Heart left ventricle (tissue), 13 donors: ENCODE measurements at regions not wholly inside any gene's neighbourhood (a gene's known extent, or its start where the extent isn't known, plus 50 kb on each side); places are given as distances from the start of the nearest gene placed in this dataset.

Source experiments
- CTCF ChIP-seq, 12 donors: fragments of 200-600 bp; sonication (generic) in 4 of 12; IDR thresholded peaks; one replicate each; pipeline versions ENCODE4 v1.5.0 to v1.8.0; 2018 to 2022; ENCODE audit warnings: antibody characterized with exemption in 12 of 12, mild to moderate bottlenecking in 5 of 12
- POLR2A ChIP-seq, 2 donors: fragments of 450-650 bp; IDR thresholded peaks; one replicate each; pipeline ENCODE4 v1.6.1; 2017; ENCODE audit warnings: antibody characterized with exemption in 2 of 2, mild to moderate bottlenecking in 2 of 2, moderate library complexity in 2 of 2
- donor health status: ischemic (EF 13 %, LVEDD 7.1; RV severe dilation, severe dysfunction).
- donor health status: DM: no; HTN: yes; CAD: no.
- donor health status: DM: no; HTN: no; CAD: no.
- donor health status: ischemic (EF 25% LVEDD 6.9; RV normal size, moderate dysfunction).
- donor health status: ischemic (EF 25% LVEDD 5.7; RV mildly dilated, moderate dysfunction).
- donor health status: ischemic (EF 35%, LVEDD 5.7; RV mildly dilated, moderate dysfunction).
- donor health status: nonischemic (EF 11% LVEDD 7.7; RV severe dilation, severe dysfunction).
- donor health status: DM: yes; HTN: yes; CAD: no.
- donor health status: PGD.
- donor health status: ischemic (EF 29% LVEDD 5.4; RV normal size, mild dysfunction).
- donor health status: nonischemic (EF 23%, LVEDD 6.1; RV moderate dilation, normal function).

DNA sequence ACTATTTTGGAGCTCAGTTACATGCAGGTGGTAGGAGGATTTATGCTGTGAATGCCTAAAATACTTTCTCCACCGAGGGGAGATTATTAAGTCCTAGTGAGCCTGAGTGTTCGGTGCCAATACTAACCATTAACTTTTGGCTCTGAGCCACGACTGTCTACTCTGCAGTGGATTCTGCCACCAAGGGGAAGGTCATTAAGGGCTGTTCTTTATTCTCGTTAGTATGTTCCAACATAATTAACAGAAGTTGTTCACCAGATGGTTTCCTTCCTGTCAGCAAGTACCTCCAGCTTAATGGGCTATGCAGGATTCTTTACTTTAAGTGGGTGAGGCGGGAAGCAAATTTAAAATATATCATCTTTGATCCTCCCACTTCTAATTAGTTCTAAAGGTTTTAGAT, 326.3 kb downstream of the BMP4 start:
- TF ChIP-seq POLR2A (IDR thresholded peaks at IDR 0.05) (no peak), CTCF (IDR thresholded peaks at IDR 0.05) (no peak)
